ENCODE measurements at regions not wholly inside any gene's neighbourhood (a gene's known extent, or its start where the extent isn't known, plus 50 kb on each side); places are given as distances from the start of the nearest gene placed in this dataset.

- no peaks in the 10 kb centered on the region for H4K20me1 ChIP-seq (ENCODE audit: control insufficient read depth, insufficient read depth)
- WGBS (ENCODE audit: insufficient coverage, insufficient replicate concordance, low lambda C conversion rate, missing lambda C conversion rate): 0% methylated on average over 1 of the region's 1 CpG
- in situ Hi-C loops (cut with MboI): no loop called here
- H3K9me3 ChIP-seq (replicated peaks; ENCODE audit: control insufficient read depth, insufficient read depth, low read length): no peaks in the 10 kb centered on the region
- H3K9ac ChIP-seq (ENCODE audit: control insufficient read depth, insufficient read depth, low read length): no peak overlapping the region
- CTCF ChIA-PET: no interaction called here
- ATAC-seq (no peak), DNase-seq (ENCODE audit: low read depth, low spot score) (no peak), FAIRE-seq (no peak)
- no peaks in the 10 kb centered on the region for H3K36me3 ChIP-seq (ENCODE audit: control insufficient read depth in 2 of 2, insufficient read depth in 2 of 2, low read length in 1 of 2)
- RAD21 ChIA-PET (ENCODE audit: unreplicated experiment): no interaction called here
- SMC1A ChIA-PET (ENCODE audit: uncharacterized antibody, unreplicated experiment): no interaction called here
- H2AFZ ChIP-seq (ENCODE audit: control insufficient read depth, low read depth, low read length): no peak overlapping the region
- intact Hi-C loops (cut with micrococcal nuclease; ENCODE audit: unreplicated experiment): no loop called here
- no peaks in the 10 kb centered on the region for H3K4me1 ChIP-seq (ENCODE audit: control insufficient read depth, insufficient read depth, low read length)
- TF ChIP-seq ZBTB40 (IDR thresholded peaks at IDR 0.05; ENCODE audit: borderline replicate concordance) (no peak), GABPA (IDR thresholded peaks at IDR 0.05; ENCODE audit: low read depth) (no peak), JUND (IDR thresholded peaks at IDR 0.05; ENCODE audit: low read depth, low read length) (no peak), POLR2AphosphoS5 (IDR thresholded peaks at IDR 0.05; ENCODE audit: low read length) (no peak)
- H3K4me2 ChIP-seq (ENCODE audit: control insufficient read depth, insufficient read depth): no peak overlapping the region
- no peak overlapping the region for H3K27ac ChIP-seq (ENCODE audit: control insufficient read depth, insufficient read depth)
- H3K27me3 ChIP-seq (replicated peaks in 1 of 2; ENCODE audit: control insufficient read depth in 2 of 2, insufficient read depth in 2 of 2, low read length in 1 of 2): no peaks in the 10 kb centered on the region
- no peak overlapping the region for H3K4me3 ChIP-seq
- POLR2A ChIA-PET: no interaction called here
- BruUV-seq (replicated peaks): no TSS peak
- no peaks in the 10 kb centered on the region for H3K79me2 ChIP-seq (ENCODE audit: control insufficient read depth, insufficient read depth, low read length)
These were observed 637.2 kb downstream of the DCDC2C start for GRCh38 chr2:4340536-4340935.

- Histone ChIP-seq H3K4me3 (no peak overlapping the region), H3K9me3 (replicated peaks; ENCODE audit: control insufficient read depth, insufficient read depth, low read length) (no peaks in the 10 kb centered on the region), H3K27ac (ENCODE audit: control insufficient read depth, insufficient read depth) (no peak overlapping the region), H3K27me3 (replicated peaks in 1 of 2; ENCODE audit: control insufficient read depth in 2 of 2, insufficient read depth in 2 of 2, low read length in 1 of 2) (no peaks in the 10 kb centered on the region), H3K9ac (ENCODE audit: control insufficient read depth, insufficient read depth, low read length) (no peak overlapping the region), H3K4me2 (ENCODE audit: control insufficient read depth, insufficient read depth) (no peak overlapping the region), H4K20me1 (ENCODE audit: control insufficient read depth, insufficient read depth) (no peaks in the 10 kb centered on the region), H3K79me2 (ENCODE audit: control insufficient read depth, insufficient read depth, low read length) (no peaks in the 10 kb centered on the region), H2AFZ (ENCODE audit: control insufficient read depth, low read depth, low read length) (no peak overlapping the region), H3K36me3 (ENCODE audit: control insufficient read depth in 2 of 2, insufficient read depth in 2 of 2, low read length in 1 of 2) (no peaks in the 10 kb centered on the region), H3K4me1 (ENCODE audit: control insufficient read depth, insufficient read depth, low read length) (no peaks in the 10 kb centered on the region)
- ChIA-PET POLR2A (no interaction called here), SMC1A (ENCODE audit: uncharacterized antibody, unreplicated experiment) (interaction anchor here (1.8 kb wide), 1 partner anchor 9 kb away, joined by 6 read pairs; no protein-coding TSS in a partner anchor), CTCF (no interaction called here), RAD21 (ENCODE audit: unreplicated experiment) (no interaction called here)
- DNase-seq (ENCODE audit: low read depth, low spot score) (no peak), FAIRE-seq (no peak), ATAC-seq (no peak)
- BruUV-seq (replicated peaks): no TSS peak
- intact Hi-C loops (cut with micrococcal nuclease; ENCODE audit: unreplicated experiment): no loop called here
- 0% methylated on average over 1 of the region's 1 CpG for WGBS (ENCODE audit: insufficient coverage, insufficient replicate concordance, low lambda C conversion rate, missing lambda C conversion rate)
- in situ Hi-C loops (cut with MboI): no loop called here
- TF ChIP-seq CBFB (IDR thresholded peaks at IDR 0.05; ENCODE audit: low read depth) (no peak), SMARCA5 (IDR thresholded peaks at IDR 0.05) (no peak), CBX3 (IDR thresholded peaks at IDR 0.05; ENCODE audit: borderline replicate concordance, low read depth) (no peak), TAF1 (IDR thresholded peaks at IDR 0.05; ENCODE audit: borderline replicate concordance, low read depth, low read length) (no peak), CUX1 (IDR thresholded peaks at IDR 0.05; ENCODE audit: insufficient replicate concordance, low read depth, low read length) (no peak)
These were observed 643.3 kb downstream of the DCDC2C start for GRCh38 chr2:4346628-4347027.

Data from GM12878 (cell line).